ENCODE measurements at regions not wholly inside any gene's neighbourhood (a gene's known extent, or its start where the extent isn't known, plus 50 kb on each side); places are given as distances from the start of the nearest gene placed in this dataset.
"Not testable (repeated sequence)": the region's sequence is repeated elsewhere in the genome, so short reads cannot be mapped to it uniquely, and the experiment has no call there.

DNA sequence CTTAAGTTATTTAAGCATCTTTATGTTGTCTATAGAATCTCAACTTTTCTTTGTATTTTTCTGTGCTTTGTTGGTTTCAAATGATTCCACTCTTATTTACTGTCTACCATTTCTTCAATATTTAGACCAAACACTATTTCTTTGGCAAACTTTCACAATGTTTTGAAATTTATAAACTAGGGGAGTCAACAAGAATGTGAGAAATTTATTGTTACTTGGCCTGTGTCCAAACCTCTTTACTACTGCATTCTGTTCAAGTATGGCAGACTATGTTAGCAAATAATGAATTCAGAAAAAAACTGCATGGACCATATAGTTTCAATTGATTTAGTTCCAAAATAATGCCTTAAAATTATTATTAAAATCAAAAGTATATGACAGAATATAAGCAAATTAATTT, 470.2 kb downstream of the FBXO15 start:
- H3K4me2 ChIP-seq (ENCODE audit: control insufficient read depth, insufficient read depth): no peak overlapping the region
- H3K4me1 ChIP-seq (ENCODE audit: control insufficient read depth, insufficient read depth, low read length): no peaks in the 10 kb centered on the region
- H3K79me2 ChIP-seq (ENCODE audit: control insufficient read depth, insufficient read depth, low read length): no peaks in the 10 kb centered on the region
- CTCF ChIA-PET: no interaction called here
- no peaks in the 10 kb centered on the region for H4K20me1 ChIP-seq (ENCODE audit: control insufficient read depth, insufficient read depth)
- H3K9me3 ChIP-seq (replicated peaks; ENCODE audit: control insufficient read depth, insufficient read depth, low read length): no peaks in the 10 kb centered on the region
- no peaks in the 10 kb centered on the region for H3K27me3 ChIP-seq (replicated peaks in 1 of 2; ENCODE audit: control insufficient read depth in 2 of 2, insufficient read depth in 2 of 2, low read length in 1 of 2)
- H3K4me3 ChIP-seq: no peak overlapping the region
- no peak overlapping the region for H3K9ac ChIP-seq (ENCODE audit: control insufficient read depth, insufficient read depth, low read length)
- TF ChIP-seq EED (IDR thresholded peaks at IDR 0.05; ENCODE audit: low read depth) (no peak), IRF4 (IDR thresholded peaks at IDR 0.05; ENCODE audit: low read depth, low read length) (no peak), TARDBP (IDR thresholded peaks at IDR 0.05; ENCODE audit: borderline replicate concordance) (no peak), HCFC1 (IDR thresholded peaks at IDR 0.05; ENCODE audit: low read length) (no peak), TAF1 (IDR thresholded peaks at IDR 0.05; ENCODE audit: borderline replicate concordance, low read depth, low read length) (no peak), YBX1 (IDR thresholded peaks at IDR 0.05) (no peak), SMAD5 (IDR thresholded peaks at IDR 0.05; ENCODE audit: low read depth) (no peak)
- TF ChIP-seq, protein P1, sequence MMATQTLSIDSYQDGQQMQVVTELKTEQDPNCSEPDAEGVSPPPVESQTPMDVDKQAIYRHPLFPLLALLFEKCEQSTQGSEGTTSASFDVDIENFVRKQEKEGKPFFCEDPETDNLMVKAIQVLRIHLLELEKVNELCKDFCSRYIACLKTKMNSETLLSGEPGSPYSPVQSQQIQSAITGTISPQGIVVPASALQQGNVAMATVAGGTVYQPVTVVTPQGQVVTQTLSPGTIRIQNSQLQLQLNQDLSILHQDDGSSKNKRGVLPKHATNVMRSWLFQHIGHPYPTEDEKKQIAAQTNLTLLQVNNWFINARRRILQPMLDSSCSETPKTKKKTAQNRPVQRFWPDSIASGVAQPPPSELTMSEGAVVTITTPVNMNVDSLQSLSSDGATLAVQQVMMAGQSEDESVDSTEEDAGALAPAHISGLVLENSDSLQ (IDR thresholded peaks at IDR 0.05): no peak
- RAD21 ChIA-PET (ENCODE audit: unreplicated experiment): no interaction called here
- in situ Hi-C loops (cut with MboI): no loop called here
- BruUV-seq (replicated peaks): no TSS peak
- H2AFZ ChIP-seq (ENCODE audit: control insufficient read depth, low read depth, low read length): no peak overlapping the region
- no peak for ATAC-seq
- SMC1A ChIA-PET (ENCODE audit: uncharacterized antibody, unreplicated experiment): no interaction called here
- intact Hi-C loops (cut with micrococcal nuclease; ENCODE audit: unreplicated experiment): no loop called here
- POLR2A ChIA-PET: no interaction called here
- no peak for FAIRE-seq
- DNase-seq (ENCODE audit: low read depth, low spot score): no peak
- no peak overlapping the region for H3K27ac ChIP-seq (ENCODE audit: control insufficient read depth, insufficient read depth)
- H3K36me3 ChIP-seq (ENCODE audit: control insufficient read depth in 2 of 2, insufficient read depth in 2 of 2, low read length in 1 of 2): no peaks in the 10 kb centered on the region

DNA sequence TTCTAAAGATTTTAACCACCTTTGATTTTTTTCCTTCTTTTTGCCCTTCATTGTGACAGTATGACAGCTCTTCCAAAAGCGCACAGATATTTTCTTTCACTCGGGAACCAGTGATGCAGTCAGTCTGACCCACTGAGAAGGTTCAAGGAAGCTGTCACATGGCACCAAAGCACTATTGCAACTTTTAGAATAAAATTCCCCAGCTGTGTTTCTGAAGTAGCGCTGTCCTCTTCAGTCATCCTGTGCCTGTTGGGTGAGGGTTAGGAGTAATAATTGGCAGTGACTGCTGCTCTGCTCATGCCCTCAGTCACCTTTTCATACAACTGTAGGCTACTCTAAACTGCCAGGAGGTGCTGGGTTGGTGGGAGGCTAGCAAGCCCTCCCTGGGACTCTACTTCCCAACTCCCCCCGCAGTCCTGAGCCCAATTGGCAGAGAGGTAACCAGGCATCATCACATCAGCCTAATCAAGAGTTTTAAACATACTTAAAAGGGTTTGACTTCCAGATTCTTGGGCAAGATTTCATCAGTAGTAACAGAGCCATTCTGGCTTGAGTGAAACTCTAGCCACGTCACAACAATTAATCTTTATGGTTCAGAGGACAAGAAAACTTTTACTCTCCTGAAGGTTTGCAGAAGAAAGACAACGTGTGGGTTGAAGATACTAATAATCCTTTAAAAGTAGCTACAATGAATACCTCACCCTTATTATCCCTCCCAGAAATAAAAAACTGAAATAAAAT, 473.3 kb downstream of the FBXO15 start:
- in situ Hi-C loops (cut with MboI): no loop called here
- no peak for ATAC-seq
- ChIA-PET RAD21 (ENCODE audit: unreplicated experiment) (no interaction called here), POLR2A (no interaction called here), CTCF (no interaction called here), SMC1A (ENCODE audit: uncharacterized antibody, unreplicated experiment) (no interaction called here)
- H3K9ac ChIP-seq (ENCODE audit: control insufficient read depth, insufficient read depth, low read length): no peak overlapping the region
- H3K79me2 ChIP-seq (ENCODE audit: control insufficient read depth, insufficient read depth, low read length): no peaks in the 10 kb centered on the region
- H3K4me3 ChIP-seq: no peak overlapping the region
- 37% methylated on average over 6 of the region's 6 CpGs for WGBS (ENCODE audit: insufficient coverage, insufficient replicate concordance, low lambda C conversion rate, missing lambda C conversion rate)
- H3K4me2 ChIP-seq (ENCODE audit: control insufficient read depth, insufficient read depth): no peak overlapping the region
- no peaks in the 10 kb centered on the region for H4K20me1 ChIP-seq (ENCODE audit: control insufficient read depth, insufficient read depth)
- H3K36me3 ChIP-seq (ENCODE audit: control insufficient read depth in 2 of 2, insufficient read depth in 2 of 2, low read length in 1 of 2): no peaks in the 10 kb centered on the region
- no peak for DNase-seq (ENCODE audit: low read depth, low spot score)
- BruUV-seq (replicated peaks): no TSS peak
- no peak overlapping the region for H3K27ac ChIP-seq (ENCODE audit: control insufficient read depth, insufficient read depth)
- H2AFZ ChIP-seq (ENCODE audit: control insufficient read depth, low read depth, low read length): no peak overlapping the region
- H3K27me3 ChIP-seq (replicated peaks in 1 of 2; ENCODE audit: control insufficient read depth in 2 of 2, insufficient read depth in 2 of 2, low read length in 1 of 2): no peaks in the 10 kb centered on the region
- no peak for FAIRE-seq
- intact Hi-C loops (cut with micrococcal nuclease; ENCODE audit: unreplicated experiment): no loop called here
- no peaks in the 10 kb centered on the region; the same call in 1 of the 2 replicates for H3K4me1 ChIP-seq (ENCODE audit: control insufficient read depth, insufficient read depth, low read length)
- no peak for TF ChIP-seq SREBF1 (IDR thresholded peaks at IDR 0.05; ENCODE audit: low read length)
- TF ChIP-seq POLR2AphosphoS2 (IDR thresholded peaks at IDR 0.05; ENCODE audit: low read depth, low read length): no peak
- H3K9me3 ChIP-seq (replicated peaks; ENCODE audit: control insufficient read depth, insufficient read depth, low read length): no peaks in the 10 kb centered on the region

DNA sequence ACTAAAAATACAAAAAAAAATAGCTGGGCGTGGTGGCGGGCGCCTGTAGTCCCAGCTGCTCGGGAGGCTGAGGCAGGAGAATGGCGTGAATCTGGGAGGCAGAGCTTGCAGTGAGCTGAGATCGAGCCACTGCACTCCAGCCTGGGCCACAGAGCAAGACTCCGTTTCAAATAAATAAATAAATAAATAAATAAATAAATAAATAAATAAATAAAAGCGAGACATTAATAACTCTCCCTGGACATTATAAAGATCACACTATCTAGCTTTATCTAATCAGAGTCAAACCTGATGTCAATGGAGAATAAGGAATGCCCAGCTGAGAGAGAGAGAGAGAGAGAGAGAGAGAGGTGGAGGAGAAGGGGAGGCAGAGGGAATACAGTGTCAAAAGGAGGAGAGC, 476.2 kb downstream of the FBXO15 start:
- H3K4me1 ChIP-seq (ENCODE audit: control insufficient read depth, insufficient read depth, low read length); CTCF ChIA-PET; POLR2A ChIA-PET; H4K20me1 ChIP-seq (ENCODE audit: control insufficient read depth, insufficient read depth); ATAC-seq; H3K9me3 ChIP-seq (replicated peaks; ENCODE audit: control insufficient read depth, insufficient read depth, low read length); H2AFZ ChIP-seq (ENCODE audit: control insufficient read depth, low read depth, low read length); H3K4me3 ChIP-seq; RAD21 ChIA-PET (ENCODE audit: unreplicated experiment); SMC1A ChIA-PET (ENCODE audit: uncharacterized antibody, unreplicated experiment); H3K36me3 ChIP-seq (ENCODE audit: control insufficient read depth in 2 of 2, insufficient read depth in 2 of 2, low read length in 1 of 2); in situ Hi-C loops (cut with MboI); H3K79me2 ChIP-seq (ENCODE audit: control insufficient read depth, insufficient read depth, low read length); H3K27ac ChIP-seq (ENCODE audit: control insufficient read depth, insufficient read depth); DNase-seq (ENCODE audit: low read depth, low spot score); H3K4me2 ChIP-seq (ENCODE audit: control insufficient read depth, insufficient read depth); H3K27me3 ChIP-seq (replicated peaks in 1 of 2; ENCODE audit: control insufficient read depth in 2 of 2, insufficient read depth in 2 of 2, low read length in 1 of 2); H3K9ac ChIP-seq (ENCODE audit: control insufficient read depth, insufficient read depth, low read length); intact Hi-C loops (cut with micrococcal nuclease; ENCODE audit: unreplicated experiment); BruUV-seq (replicated peaks); FAIRE-seq: not testable (repeated sequence)
- 67% methylated on average over 8 of the region's 8 CpGs for WGBS (ENCODE audit: insufficient coverage, insufficient replicate concordance, low lambda C conversion rate, missing lambda C conversion rate)
